Liver (tissue), 8 donors: ENCODE measurements at regions not wholly inside any gene's neighbourhood (a gene's known extent, or its start where the extent isn't known, plus 50 kb on each side); places are given as distances from the start of the nearest gene placed in this dataset.
"Not testable (repeated sequence)": the region's sequence is repeated elsewhere in the genome, so short reads cannot be mapped to it uniquely, and the experiment has no call there.

ENCODE experiments used
- DNase-seq: peaks from one replicate; pipeline ENCODE4 v3.0.0-alpha.2; 2017; ENCODE audit warnings: low spot score
- H3K27ac ChIP-seq, 2 donors: one replicate each; pipeline ENCODE4 v1.7.0; 2013; ENCODE audit warnings: inconsistent platforms in 2 of 2, low read length in 2 of 2, control low read depth in 1 of 2, low read depth in 1 of 2, mild to moderate bottlenecking in 1 of 2
- H3K27me3 ChIP-seq, 4 donors: one replicate each; pipeline versions ENCODE4 v1.6.1 to v1.7.0; 2013; ENCODE audit warnings: low read length in 3 of 4, inconsistent platforms in 1 of 4, mild to moderate bottlenecking in 1 of 4, moderate library complexity in 1 of 4; ENCODE audit not compliant: control insufficient read depth in 4 of 4, insufficient read depth in 4 of 4
- H3K36me3 ChIP-seq, 4 donors: one replicate each; pipeline versions ENCODE4 v1.6.1 to v1.7.0; 2013; ENCODE audit warnings: low read length in 3 of 4, mild to moderate bottlenecking in 3 of 4, low read depth in 1 of 4, moderate library complexity in 1 of 4; ENCODE audit not compliant: control insufficient read depth in 4 of 4, insufficient read depth in 3 of 4
- H3K4me1 ChIP-seq, 4 donors: one replicate each; pipeline versions ENCODE4 v1.6.1 to v1.7.0; 2013; ENCODE audit warnings: low read length in 3 of 4, mild to moderate bottlenecking in 3 of 4, moderate library complexity in 1 of 4; ENCODE audit not compliant: control insufficient read depth in 4 of 4, insufficient read depth in 4 of 4
- H3K4me3 ChIP-seq, 3 donors: one replicate each; pipeline versions ENCODE4 v1.6.1 to v1.7.0; 2013; ENCODE audit warnings: low read length in 3 of 3, control low read depth in 1 of 3, low read depth in 1 of 3, mild to moderate bottlenecking in 1 of 3
- H3K9ac ChIP-seq, 2 donors: one replicate each; pipeline ENCODE4 v1.7.0; 2013; ENCODE audit warnings: low read length in 2 of 2, mild to moderate bottlenecking in 2 of 2, moderate library complexity in 2 of 2, control low read depth in 1 of 2, low read depth in 1 of 2
- H3K9me3 ChIP-seq, 4 donors: one replicate each; pipeline versions ENCODE4 v1.6.1 to v1.7.0; 2013; ENCODE audit warnings: low read length in 3 of 4; ENCODE audit not compliant: control insufficient read depth in 4 of 4
- CTCF ChIP-seq: fragments of 150-350 bp; IDR thresholded peaks from 2 replicates; pipeline ENCODE4 v1.5.1; 2017; ENCODE audit warnings: improper control_type of control experiment, low read depth, low read length; ENCODE audit not compliant: missing input control
- FOXA1 ChIP-seq: IDR thresholded peaks from 2 replicates; pipeline ENCODE4 v1.6.1; 2016; ENCODE audit warnings: antibody characterized with exemption
- GABPA ChIP-seq, 2 donors: IDR thresholded peaks in 1 of 2; conservative IDR thresholded peaks in 1 of 2; 2 replicates each; pipeline ENCODE4 v1.6.1; 2016; ENCODE audit warnings: antibody characterized with exemption in 2 of 2, mild to moderate bottlenecking in 1 of 2, moderate library complexity in 1 of 2
- HNF4A ChIP-seq, 2 donors: conservative IDR thresholded peaks; 2 replicates each; pipeline ENCODE4 v1.6.1; 2016; ENCODE audit warnings: antibody characterized with exemption in 2 of 2, mild to moderate bottlenecking in 2 of 2
- HNF4G ChIP-seq: IDR thresholded peaks from 2 replicates; pipeline ENCODE4 v1.6.1; 2016; ENCODE audit warnings: antibody characterized with exemption
- RAD21 ChIP-seq, 2 donors: IDR thresholded peaks; 2 replicates each; pipeline ENCODE4 v1.6.1; 2016; ENCODE audit warnings: antibody characterized with exemption in 2 of 2, mild to moderate bottlenecking in 2 of 2
- REST ChIP-seq: IDR thresholded peaks from 2 replicates; pipeline ENCODE4 v1.6.1; 2016; ENCODE audit warnings: antibody characterized with exemption, mild to moderate bottlenecking
- RXRA ChIP-seq, 2 donors: IDR thresholded peaks; 2 replicates each; pipeline ENCODE4 v1.6.1; 2017 to 2018; ENCODE audit warnings: antibody characterized with exemption in 2 of 2, mild to moderate bottlenecking in 1 of 2
- TAF1 ChIP-seq: conservative IDR thresholded peaks from 2 replicates; pipeline ENCODE4 v1.6.1; 2016; ENCODE audit warnings: antibody characterized with exemption, mild to moderate bottlenecking
- WGBS: extraction: QIAGEN DNeasy Blood & Tissue Kit; methylation state at CpG from one replicate; pipeline ENCODE4 v1.1.7; 2013; 5-methylcytosine and 5-hydroxymethylcytosine counted together
- TF ChIP-seq, protein P1 (sequence below): IDR thresholded peaks from 2 replicates; pipeline ENCODE4 v1.6.1; 2016; ENCODE audit warnings: antibody characterized with exemption
- donor health status: healthy.
- donor health status: healthy.
- donor health status: healthy.
- donor health status: healthy.
- donor health status: healthy.

GRCh38 chr2:88992819-88993218 is 301.3 kb downstream of the RPIA start:
- DNase-seq, H3K9me3 ChIP-seq, H3K9ac ChIP-seq, H3K4me1 ChIP-seq, H3K4me3 ChIP-seq, H3K27ac ChIP-seq, H3K27me3 ChIP-seq, H3K36me3 ChIP-seq: not testable (repeated sequence)
- 83% methylated on average over 3 of the region's 3 CpGs for WGBS

GRCh38 chr2:88994856-88995255 is 303.4 kb downstream of the RPIA start:
- H3K4me1 ChIP-seq, H3K27ac ChIP-seq, H3K36me3 ChIP-seq, H3K27me3 ChIP-seq, H3K4me3 ChIP-seq, H3K9me3 ChIP-seq, H3K9ac ChIP-seq, DNase-seq: not testable (repeated sequence)
- no CpG with 5 or more reads among the region's 1 CpG for WGBS

- not testable (repeated sequence) for DNase-seq, H3K27me3 ChIP-seq, H3K9ac ChIP-seq, H3K27ac ChIP-seq, H3K4me3 ChIP-seq, H3K36me3 ChIP-seq, H3K4me1 ChIP-seq, H3K9me3 ChIP-seq
Observed at GRCh38 chr2:88996588-88996987, 305.1 kb downstream of the RPIA start.

- 85% methylated on average over 10 of the region's 10 CpGs for WGBS
- H3K9ac ChIP-seq: no peak overlapping the region
- H3K36me3 ChIP-seq: no peaks in the 10 kb centered on the region
- H3K4me1 ChIP-seq: no peaks in the 10 kb centered on the region
- peaks cover 0 to 6% (median 0%) of the 10 kb centered on the region in 4 donors for H3K27me3 ChIP-seq
- H3K9me3 ChIP-seq: no peaks in the 10 kb centered on the region
- no peak overlapping the region for H3K4me3 ChIP-seq
- TF ChIP-seq REST (no peak), HNF4G (no peak), FOXA1 (no peak), CTCF (no peak), RAD21 (IDR thresholded peaks at IDR 0.05) (no peak), GABPA (IDR thresholded peaks at IDR 0.05 in 1 of 2, conservative IDR thresholded peaks at IDR 0.05 in 1 of 2) (no peak), RXRA (IDR thresholded peaks at IDR 0.05) (no peak), TAF1 (no peak), HNF4A (conservative IDR thresholded peaks at IDR 0.05) (no peak)
- TF ChIP-seq, protein P1, sequence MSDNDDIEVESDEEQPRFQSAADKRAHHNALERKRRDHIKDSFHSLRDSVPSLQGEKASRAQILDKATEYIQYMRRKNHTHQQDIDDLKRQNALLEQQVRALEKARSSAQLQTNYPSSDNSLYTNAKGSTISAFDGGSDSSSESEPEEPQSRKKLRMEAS: no peak
- H3K27ac ChIP-seq: no peak overlapping the region
- no peak for DNase-seq
Observed at GRCh38 chr2:88999365-88999764, 307.9 kb downstream of the RPIA start.
